ENCODE measurements at regions not wholly inside any gene's neighbourhood (a gene's known extent, or its start where the extent isn't known, plus 50 kb on each side); places are given as distances from the start of the nearest gene placed in this dataset.

DNA sequence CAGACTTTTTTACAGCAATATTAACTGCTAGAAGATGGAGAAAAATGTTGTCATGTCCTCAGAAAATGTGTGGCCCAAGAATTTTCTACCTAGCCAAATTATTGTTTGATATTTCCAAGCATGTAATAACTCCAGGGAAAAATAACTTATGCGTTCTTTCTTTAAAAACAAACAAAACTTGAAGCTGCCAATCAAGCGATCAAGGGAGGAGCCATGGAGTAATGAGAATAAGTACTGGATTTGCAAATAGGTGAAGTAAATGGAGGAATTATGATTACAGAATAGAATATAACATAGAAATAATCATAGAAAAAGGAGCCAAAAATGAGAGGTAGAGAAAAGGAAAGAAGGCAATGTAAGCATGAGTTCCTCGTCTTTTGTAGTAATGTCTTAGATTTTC, 225.3 kb downstream of the DLEU7 start:
- TF ChIP-seq, protein P1, sequence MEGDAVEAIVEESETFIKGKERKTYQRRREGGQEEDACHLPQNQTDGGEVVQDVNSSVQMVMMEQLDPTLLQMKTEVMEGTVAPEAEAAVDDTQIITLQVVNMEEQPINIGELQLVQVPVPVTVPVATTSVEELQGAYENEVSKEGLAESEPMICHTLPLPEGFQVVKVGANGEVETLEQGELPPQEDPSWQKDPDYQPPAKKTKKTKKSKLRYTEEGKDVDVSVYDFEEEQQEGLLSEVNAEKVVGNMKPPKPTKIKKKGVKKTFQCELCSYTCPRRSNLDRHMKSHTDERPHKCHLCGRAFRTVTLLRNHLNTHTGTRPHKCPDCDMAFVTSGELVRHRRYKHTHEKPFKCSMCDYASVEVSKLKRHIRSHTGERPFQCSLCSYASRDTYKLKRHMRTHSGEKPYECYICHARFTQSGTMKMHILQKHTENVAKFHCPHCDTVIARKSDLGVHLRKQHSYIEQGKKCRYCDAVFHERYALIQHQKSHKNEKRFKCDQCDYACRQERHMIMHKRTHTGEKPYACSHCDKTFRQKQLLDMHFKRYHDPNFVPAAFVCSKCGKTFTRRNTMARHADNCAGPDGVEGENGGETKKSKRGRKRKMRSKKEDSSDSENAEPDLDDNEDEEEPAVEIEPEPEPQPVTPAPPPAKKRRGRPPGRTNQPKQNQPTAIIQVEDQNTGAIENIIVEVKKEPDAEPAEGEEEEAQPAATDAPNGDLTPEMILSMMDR (IDR thresholded peaks at IDR 0.05; ENCODE audit: borderline replicate concordance, extremely low read depth, low read length, poor library complexity, severe bottlenecking), result no peak
- no peak for TF ChIP-seq EZH2 (IDR thresholded peaks at IDR 0.05; ENCODE audit: borderline replicate concordance, low read depth, low read length, severe bottlenecking)
